Esophagus muscularis mucosa (tissue), 4 donors: ENCODE measurements at regions not wholly inside any gene's neighbourhood (a gene's known extent, or its start where the extent isn't known, plus 50 kb on each side); places are given as distances from the start of the nearest gene placed in this dataset.

ENCODE experiments used
- DNase-seq: peaks from one replicate; pipeline ENCODE4 v3.0.0-alpha.2; 2017; ENCODE audit errors: extremely low spot score
- H3K27ac ChIP-seq, 4 donors: fragments of 200-600 bp; sonication (generic); replicated peaks in 1 of 4; 1 replicate in 3 of 4; 2 replicates in 1 of 4; pipeline ENCODE4 v1.5.1; 2016 to 2019; ENCODE audit warnings: mild to moderate bottlenecking in 1 of 4
- H3K27me3 ChIP-seq, 4 donors: fragments of 200-600 bp; sonication (generic); one replicate each; pipeline versions ENCODE4 v1.5.1 to v1.6.0; 2016 to 2019
- H3K36me3 ChIP-seq, 4 donors: fragments of 200-600 bp; sonication (generic); one replicate each; pipeline ENCODE4 v1.5.1; 2016 to 2019
- H3K4me1 ChIP-seq, 4 donors: fragments of 200-600 bp; sonication (generic); one replicate each; pipeline ENCODE4 v1.5.1; 2016 to 2019
- H3K4me3 ChIP-seq, 4 donors: fragments of 200-600 bp; sonication (generic); 1 replicate in 2 of 4; 2 replicates in 2 of 4; pipeline ENCODE4 v1.5.1; 2016 to 2019; ENCODE audit warnings: mild to moderate bottlenecking in 4 of 4, moderate library complexity in 1 of 4
- H3K9me3 ChIP-seq, 4 donors: fragments of 200-600 bp; sonication (generic); 1 replicate in 3 of 4; 2 replicates in 1 of 4; pipeline ENCODE4 v1.5.1; 2016 to 2019
- EP300 ChIP-seq: sonication (generic); formaldehyde crosslinking; IDR thresholded peaks from one replicate; pipeline ENCODE4 v1.6.1; 2017; ENCODE audit warnings: antibody characterized with exemption
- POLR2A ChIP-seq: fragments of 450-650 bp; IDR thresholded peaks from one replicate; pipeline ENCODE4 v1.6.1; 2017; ENCODE audit warnings: antibody characterized with exemption, moderate library complexity, mild to moderate bottlenecking, low read depth
- POLR2AphosphoS5 ChIP-seq, 2 donors: sonication (generic); formaldehyde crosslinking; IDR thresholded peaks; one replicate each; pipeline ENCODE4 v1.6.1; 2017; ENCODE audit warnings: antibody characterized with exemption in 2 of 2
- WGBS: methylation state at CpG from one replicate; pipeline ENCODE4 v1.1.5; 2018; 5-methylcytosine and 5-hydroxymethylcytosine counted together
- intact Hi-C: fragments of 100-400 bp; cut with DNase I; formaldehyde crosslinking; loops from one replicate; pipeline ENCODE4 v1.15.1; 2023
- TF ChIP-seq, protein P1 (sequence below), 3 experiments: fragments of 200-600 bp in 2 of 3; fragments of 450-650 bp in 1 of 3; sonication (generic) in 2 of 3; IDR thresholded peaks; one replicate each; pipeline ENCODE4 v1.5.1; 2017 to 2019; ENCODE audit warnings: antibody characterized with exemption in 3 of 3, mild to moderate bottlenecking in 2 of 3, moderate library complexity in 1 of 3

DNA sequence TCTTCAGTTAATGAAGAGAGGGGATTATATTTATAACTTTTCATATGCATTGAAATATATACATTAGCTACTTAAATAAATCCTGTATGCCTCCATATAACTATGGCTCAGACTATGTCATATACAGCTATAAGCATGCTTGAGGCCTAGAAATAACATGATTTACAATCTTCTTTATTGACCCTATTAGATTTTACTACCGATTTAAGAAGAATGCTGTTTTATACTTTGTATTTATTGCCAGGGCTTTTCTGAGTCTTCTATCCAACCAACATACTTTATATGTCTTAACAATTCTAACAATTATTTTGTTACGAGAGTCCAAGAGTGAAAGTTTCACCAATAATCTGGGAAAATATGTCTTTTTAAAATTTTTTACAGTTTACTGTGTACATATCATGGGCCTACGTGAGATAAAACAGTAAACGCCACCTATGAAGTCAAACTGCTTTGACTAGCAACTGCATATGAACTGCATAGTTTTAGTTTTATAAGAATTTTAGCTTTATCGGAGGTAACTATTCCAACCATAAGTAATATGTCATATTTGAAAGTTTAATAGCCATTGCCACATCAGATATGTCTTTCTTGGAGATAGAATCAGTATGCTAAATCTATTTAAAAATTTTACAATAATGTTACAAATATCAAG is 861.0 kb downstream of the USP25 start:
- DNase-seq = no peak
- Histone ChIP-seq H3K4me1 (peaks cover 11 to 25% (median 20%) of the 10 kb centered on the region in 4 donors), H3K27ac (no peak overlapping the region), H3K27me3 (no peaks in the 10 kb centered on the region), H3K4me3 (no peak overlapping the region), H3K9me3 (no peaks in the 10 kb centered on the region), H3K36me3 (no peaks in the 10 kb centered on the region)
- 92% methylated on average over 5 of the region's 5 CpGs for WGBS
- TF ChIP-seq POLR2A = no peak
- intact Hi-C loops = no loop called here

DNA sequence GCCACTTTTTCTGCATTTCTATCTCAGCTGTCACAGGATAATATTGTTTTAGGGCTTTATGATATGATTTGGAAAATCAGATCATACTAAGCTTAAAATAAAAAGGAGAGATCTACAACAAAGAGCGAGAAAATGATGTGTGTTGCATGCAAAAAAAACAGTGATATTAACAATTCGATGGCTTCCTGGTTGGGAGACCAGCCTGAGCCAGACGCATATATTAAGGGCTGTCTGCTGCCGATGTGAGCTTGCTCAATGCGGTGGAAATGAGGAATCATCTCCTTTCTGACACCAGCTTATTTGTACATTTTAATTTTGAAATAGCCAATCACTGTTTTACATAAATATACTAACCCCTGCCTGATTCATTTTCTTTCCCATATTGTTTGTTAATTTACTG is 862.6 kb downstream of the USP25 start:
- H3K4me3 ChIP-seq = no peak overlapping the region
- no peak overlapping the region for H3K27ac ChIP-seq
- intact Hi-C loops = no loop called here
- no peak for TF ChIP-seq POLR2A
- TF ChIP-seq, protein P1, sequence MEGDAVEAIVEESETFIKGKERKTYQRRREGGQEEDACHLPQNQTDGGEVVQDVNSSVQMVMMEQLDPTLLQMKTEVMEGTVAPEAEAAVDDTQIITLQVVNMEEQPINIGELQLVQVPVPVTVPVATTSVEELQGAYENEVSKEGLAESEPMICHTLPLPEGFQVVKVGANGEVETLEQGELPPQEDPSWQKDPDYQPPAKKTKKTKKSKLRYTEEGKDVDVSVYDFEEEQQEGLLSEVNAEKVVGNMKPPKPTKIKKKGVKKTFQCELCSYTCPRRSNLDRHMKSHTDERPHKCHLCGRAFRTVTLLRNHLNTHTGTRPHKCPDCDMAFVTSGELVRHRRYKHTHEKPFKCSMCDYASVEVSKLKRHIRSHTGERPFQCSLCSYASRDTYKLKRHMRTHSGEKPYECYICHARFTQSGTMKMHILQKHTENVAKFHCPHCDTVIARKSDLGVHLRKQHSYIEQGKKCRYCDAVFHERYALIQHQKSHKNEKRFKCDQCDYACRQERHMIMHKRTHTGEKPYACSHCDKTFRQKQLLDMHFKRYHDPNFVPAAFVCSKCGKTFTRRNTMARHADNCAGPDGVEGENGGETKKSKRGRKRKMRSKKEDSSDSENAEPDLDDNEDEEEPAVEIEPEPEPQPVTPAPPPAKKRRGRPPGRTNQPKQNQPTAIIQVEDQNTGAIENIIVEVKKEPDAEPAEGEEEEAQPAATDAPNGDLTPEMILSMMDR (IDR thresholded peaks at IDR 0.05) = no peak
- no peak for TF ChIP-seq POLR2AphosphoS5 (IDR thresholded peaks at IDR 0.05)
- no peak for TF ChIP-seq EP300
- WGBS = 78% methylated on average over 5 of the region's 5 CpGs
- H3K27me3 ChIP-seq = no peaks in the 10 kb centered on the region
- no peak for DNase-seq
- H3K9me3 ChIP-seq = no peaks in the 10 kb centered on the region
- H3K4me1 ChIP-seq = peaks cover 4 to 15% (median 12%) of the 10 kb centered on the region in 4 donors
- no peaks in the 10 kb centered on the region for H3K36me3 ChIP-seq

DNA sequence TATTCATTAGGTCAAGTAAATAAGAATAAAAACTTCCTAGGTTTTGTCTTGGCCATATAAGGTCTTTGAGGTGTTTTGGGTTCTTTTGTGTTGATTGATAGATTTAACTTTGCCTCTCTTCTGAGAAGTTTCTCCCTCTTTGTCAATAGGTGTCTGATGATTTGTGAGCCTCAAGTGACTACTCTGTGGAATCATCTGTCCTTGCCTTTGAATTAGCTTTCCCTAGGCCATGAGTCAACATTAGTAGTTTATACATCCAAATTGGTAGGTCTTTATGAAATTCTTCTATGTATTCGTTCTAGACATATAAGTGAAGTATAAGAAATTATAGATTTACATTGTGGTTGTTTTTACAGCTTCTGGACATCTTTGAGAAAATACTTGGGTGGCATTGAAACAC is 864.4 kb downstream of the USP25 start:
- H3K9me3 ChIP-seq = no peaks in the 10 kb centered on the region
- H3K27me3 ChIP-seq = no peaks in the 10 kb centered on the region
- H3K4me3 ChIP-seq = no peak overlapping the region
- intact Hi-C loops = no loop called here
- H3K27ac ChIP-seq = no peak overlapping the region
- H3K36me3 ChIP-seq = no peaks in the 10 kb centered on the region
- 86% methylated on average over 1 of the region's 1 CpG for WGBS
- no peak for DNase-seq
- TF ChIP-seq POLR2AphosphoS5 (IDR thresholded peaks at IDR 0.05) (no peak), POLR2A (no peak)
- TF ChIP-seq, protein P1 (IDR thresholded peaks at IDR 0.05) = no peak
- no peaks in the 10 kb centered on the region for H3K4me1 ChIP-seq

DNA sequence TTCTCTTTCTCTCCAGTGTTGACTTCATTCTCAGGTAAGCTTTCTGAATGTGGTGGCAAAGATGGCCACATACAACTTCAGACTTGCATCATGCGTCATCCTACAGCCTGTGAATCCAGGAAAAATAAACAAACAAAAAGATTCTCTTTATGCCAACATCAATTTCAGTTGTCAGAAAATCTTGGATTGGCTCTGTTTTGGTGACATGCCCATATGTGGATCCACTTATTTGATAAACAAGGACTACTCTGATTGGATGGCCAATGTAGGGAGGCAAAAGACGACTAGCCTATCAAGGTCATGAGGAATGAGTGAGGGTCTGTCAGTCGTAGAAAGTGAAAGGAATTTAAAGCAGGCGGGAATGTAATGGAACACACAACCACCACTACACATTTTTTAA is 866.6 kb downstream of the USP25 start:
- TF ChIP-seq EP300 (no peak), POLR2A (no peak)
- H3K4me1 ChIP-seq = no peaks in the 10 kb centered on the region
- no peaks in the 10 kb centered on the region for H3K9me3 ChIP-seq
- H3K36me3 ChIP-seq = no peaks in the 10 kb centered on the region
- no peak overlapping the region for H3K4me3 ChIP-seq
- DNase-seq = no peak
- intact Hi-C loops = no loop called here
- H3K27ac ChIP-seq = no peak overlapping the region
- WGBS = 88% methylated on average over 4 of the region's 4 CpGs
- no peaks in the 10 kb centered on the region for H3K27me3 ChIP-seq

DNA sequence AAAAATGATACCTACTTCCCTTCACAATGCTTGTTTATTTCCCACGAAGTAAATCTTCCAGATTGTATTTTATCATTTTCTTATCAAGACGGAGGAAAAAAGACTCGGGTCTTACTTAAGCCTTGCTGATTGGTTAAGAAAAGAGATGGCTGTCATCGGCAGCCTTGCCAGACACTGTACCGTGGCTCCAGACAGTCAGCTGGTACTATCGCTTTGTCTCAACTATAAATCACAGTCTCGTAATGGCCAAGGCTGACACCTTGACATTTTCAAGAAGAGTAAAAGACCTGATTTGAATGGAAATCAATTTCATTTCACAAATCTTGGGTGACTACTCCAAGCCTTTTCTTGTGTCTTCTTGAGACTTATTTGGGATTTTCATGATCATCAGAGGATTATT is 868.0 kb downstream of the USP25 start:
- Histone ChIP-seq H3K27ac (no peak overlapping the region), H3K4me1 (no peaks in the 10 kb centered on the region), H3K4me3 (no peak overlapping the region), H3K36me3 (no peaks in the 10 kb centered on the region), H3K9me3 (no peaks in the 10 kb centered on the region), H3K27me3 (no peaks in the 10 kb centered on the region)
- 83% methylated on average over 7 of the region's 7 CpGs for WGBS
- TF ChIP-seq POLR2A (no peak), POLR2AphosphoS5 (IDR thresholded peaks at IDR 0.05) (no peak), EP300 (no peak)
- TF ChIP-seq, protein P1 (IDR thresholded peaks at IDR 0.05) = no peak
- no peak for DNase-seq
- intact Hi-C loops = no loop called here

DNA sequence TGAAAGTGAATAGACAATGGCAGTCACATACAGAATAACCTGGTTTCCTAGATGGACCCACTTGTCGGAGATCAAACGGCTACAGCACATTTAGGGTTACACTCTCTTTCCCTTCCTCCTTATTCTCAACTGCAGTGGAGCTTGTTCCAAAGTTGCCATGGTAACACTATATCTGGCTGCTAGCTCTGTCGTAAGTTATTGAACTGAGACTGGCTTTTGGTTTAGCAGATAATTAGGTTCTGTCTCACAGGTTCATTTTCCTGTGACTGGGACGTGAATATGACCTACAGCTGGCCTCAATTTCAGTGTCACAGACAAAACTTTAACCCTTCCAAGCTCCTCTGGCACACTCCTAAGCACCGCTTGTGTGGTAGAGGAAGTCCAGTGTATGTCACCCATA is 875.8 kb downstream of the USP25 start:
- Histone ChIP-seq H3K27ac (no peak overlapping the region), H3K4me3 (no peak overlapping the region), H3K36me3 (peaks cover 0 to 3% (median 0%) of the 10 kb centered on the region in 4 donors), H3K4me1 (no peaks in the 10 kb centered on the region), H3K27me3 (no peaks in the 10 kb centered on the region), H3K9me3 (no peaks in the 10 kb centered on the region)
- WGBS = 68% methylated on average over 5 of the region's 5 CpGs
- TF ChIP-seq, protein P1 (IDR thresholded peaks at IDR 0.05) = no peak
- no peak for TF ChIP-seq POLR2AphosphoS5 (IDR thresholded peaks at IDR 0.05)
- no peak for TF ChIP-seq EP300
- no peak for TF ChIP-seq POLR2A
- DNase-seq = no peak
- intact Hi-C loops = no loop called here
